UCSD-AML1 (cell line): ENCODE measurements at regions not wholly inside any gene's neighbourhood (a gene's known extent, or its start where the extent isn't known, plus 50 kb on each side); places are given as distances from the start of the nearest gene placed in this dataset.
"Not testable (repeated sequence)": the region's sequence is repeated elsewhere in the genome, so short reads cannot be mapped to it uniquely, and the experiment has no call there.

Experiments used
- DNase-seq: peaks from one replicate; lab custom pipeline; 2025; ENCODE audit not compliant: unreplicated experiment; lab: John Stamatoyannopoulos, UW

DNA sequence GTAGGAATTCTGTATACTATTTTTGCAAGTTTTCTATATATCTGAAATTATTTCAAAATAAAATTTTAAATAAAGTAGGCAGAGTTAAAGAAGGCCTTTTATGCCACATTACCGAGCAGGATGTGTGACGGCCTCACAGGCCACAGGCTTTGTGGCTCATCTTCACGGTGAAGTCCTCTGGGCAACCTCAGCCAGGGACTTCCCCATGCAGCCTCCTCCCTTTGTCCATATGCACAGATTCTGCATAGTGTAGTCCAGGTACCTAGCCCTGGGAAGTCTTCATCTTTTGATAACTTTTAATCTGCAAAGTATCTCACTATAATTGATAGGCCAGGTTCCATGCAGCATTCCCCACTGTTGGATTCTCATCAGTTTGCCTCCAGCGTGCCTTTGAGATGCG is 62.8 kb downstream of the ARHGAP11B start:
- DNase-seq: not testable (repeated sequence)

DNA sequence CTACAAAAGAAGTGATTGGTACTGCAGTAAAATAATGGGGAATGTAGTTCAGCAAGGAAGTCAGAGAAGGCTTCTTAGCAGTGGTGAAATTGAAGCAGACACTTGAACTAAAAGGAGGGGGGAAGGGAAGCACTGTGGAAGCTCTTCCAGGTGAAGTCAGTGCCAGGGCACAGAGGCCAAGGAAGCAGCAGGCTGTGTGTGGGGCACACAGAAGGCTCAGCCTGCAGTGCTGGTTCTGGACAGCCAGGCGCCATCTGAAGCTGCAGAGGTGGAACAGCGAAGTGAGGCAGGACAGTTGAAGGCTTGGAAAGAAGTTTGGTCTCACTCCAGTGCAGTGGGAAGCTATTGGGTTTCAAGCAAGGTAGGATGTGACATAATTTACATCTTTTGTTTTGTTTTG is 64.2 kb downstream of the ARHGAP11B start:
- DNase-seq: not testable (repeated sequence)

DNA sequence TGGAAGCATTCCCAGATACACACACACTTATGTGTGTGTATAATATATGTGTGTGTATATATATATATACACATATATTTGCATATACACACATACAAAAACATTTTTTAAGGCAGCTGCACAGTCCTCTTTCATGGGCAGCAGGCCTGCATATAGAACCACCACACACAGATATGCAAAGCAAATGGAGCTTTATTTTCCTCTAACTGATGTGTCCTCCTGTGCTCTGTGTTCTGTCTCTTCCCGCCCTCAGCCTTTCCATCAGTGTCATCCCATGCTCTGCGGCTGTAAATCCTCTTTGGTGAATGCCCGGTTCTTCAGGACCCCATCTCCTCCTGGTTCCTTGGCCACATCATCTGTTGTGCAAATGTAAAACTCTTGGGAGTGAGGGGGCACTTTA is 69.9 kb downstream of the ARHGAP11B start:
- DNase-seq: not testable (repeated sequence)

DNA sequence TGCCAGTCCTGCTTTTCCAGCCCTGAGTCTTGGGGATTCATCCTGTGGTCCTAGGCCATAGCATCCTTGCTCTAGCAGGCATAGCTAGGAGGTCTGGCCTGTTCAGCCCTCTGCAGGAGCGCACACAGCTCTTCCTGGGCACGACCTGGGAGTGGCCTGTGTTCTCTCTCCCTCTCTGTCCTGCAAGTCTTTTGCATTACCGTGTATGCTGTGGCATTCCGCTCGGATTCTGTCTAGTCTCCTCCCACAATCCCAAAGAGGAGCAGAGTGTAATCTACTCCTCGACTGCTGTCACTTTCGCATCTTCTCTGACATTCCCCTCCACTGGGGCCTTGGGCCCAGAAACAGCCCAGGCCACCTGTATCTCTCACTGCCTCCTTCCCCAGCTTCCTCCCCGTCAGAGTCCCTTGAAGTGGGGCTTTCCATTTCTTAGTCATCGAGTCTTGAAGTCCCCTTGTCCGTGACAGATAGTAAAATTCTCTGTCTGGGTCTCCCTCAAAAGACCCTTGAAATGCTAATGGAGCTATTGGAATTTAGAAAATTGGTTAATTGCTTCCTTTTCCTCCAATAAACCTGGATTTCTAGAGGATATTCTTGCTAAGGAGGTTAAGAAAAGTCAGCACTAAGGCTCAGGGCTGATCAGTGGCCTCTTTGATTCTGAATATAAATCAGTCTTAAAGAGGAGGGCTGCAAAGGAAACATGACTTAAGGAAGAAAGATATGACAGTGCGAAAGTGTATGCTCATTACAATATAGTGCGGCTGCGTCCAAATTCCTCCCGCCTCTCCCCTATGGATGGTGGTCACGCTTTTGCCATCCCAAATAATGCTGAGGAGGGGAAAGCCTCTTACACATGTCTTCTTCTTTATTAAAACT is 70.7 kb downstream of the ARHGAP11B start:
- not testable (repeated sequence) for DNase-seq

DNA sequence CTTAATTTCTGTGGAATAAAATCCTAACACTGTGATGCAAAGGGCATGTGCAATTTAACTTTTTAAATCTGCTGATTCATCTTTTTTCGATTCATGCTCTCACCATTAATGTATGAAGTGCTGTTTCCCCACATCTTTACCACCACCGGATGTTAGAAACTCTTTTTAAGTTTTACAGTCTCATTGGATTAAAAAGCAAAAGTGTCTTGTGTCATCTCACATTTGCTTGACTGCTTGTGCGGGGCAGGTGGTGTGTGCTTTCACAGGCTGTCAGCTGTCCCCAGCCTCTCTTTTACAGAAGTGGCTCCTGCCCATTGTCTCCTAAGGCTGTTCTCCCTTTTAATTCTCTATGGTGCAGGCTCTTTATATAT is 71.4 kb downstream of the ARHGAP11B start:
- not testable (repeated sequence) for DNase-seq

DNA sequence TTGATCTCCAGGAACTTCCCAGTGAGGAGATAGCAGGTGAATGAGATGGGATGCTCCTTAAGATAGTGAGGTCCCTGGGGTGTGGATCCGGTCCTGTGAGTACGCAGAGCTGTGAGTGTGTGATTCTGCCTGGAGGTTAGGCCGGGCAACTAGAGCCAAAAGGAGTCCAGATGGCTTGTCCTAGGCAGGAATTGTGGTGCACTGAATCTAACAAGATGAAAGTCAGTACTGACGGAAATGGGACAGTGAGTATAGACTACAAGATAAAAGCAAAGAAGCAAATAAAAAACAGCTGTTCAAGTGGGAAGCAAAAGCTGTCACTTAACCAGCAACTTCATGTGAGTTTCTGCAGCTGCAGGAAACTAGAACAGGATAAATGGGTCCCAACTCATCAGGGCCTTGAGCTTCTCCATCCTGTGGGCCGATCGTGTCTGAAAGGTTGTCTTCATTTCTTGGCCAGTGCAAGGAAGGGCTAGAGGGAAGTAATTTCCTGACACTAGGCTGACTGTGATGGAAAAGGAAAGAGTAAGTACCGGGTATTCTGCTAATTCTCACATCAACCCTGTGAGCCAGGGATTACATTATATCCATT is 74.2 kb downstream of the ARHGAP11B start:
- DNase-seq: not testable (repeated sequence)

DNA sequence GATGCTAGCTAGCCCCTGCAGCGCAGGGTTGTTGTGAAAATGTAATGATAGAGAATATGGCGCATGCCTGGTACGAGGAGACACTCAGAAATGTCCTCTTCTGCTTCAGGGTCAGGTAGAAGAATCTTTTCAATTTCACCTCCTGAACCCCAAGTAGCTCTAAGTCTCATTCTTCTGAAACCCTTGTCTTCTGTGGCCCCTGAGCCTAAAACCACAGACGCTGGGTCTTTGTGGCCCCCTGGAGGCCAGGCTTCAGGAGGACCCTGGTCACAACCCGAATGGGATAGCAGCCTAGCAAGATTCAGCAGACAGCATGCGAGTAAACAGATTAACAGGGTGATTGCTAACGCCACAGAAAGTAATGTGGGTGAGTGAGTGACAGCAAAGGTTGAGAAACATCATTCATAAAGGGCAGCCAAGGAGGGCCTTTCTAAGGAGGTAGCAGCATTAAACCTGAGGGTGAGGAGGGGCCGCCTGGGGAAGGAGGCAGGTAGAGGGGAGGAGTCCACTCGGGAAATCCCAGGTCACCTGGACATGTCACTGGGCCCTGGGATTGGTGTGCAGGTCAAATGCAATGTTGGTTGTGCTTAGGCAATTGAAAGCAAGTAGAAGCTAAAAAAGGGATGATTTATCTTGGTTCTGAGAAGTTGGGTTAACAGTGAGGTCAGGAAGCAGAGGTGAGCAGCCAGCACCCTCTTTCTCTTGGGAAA is 82.2 kb downstream of the ARHGAP11B start:
- DNase-seq: not testable (repeated sequence)

DNA sequence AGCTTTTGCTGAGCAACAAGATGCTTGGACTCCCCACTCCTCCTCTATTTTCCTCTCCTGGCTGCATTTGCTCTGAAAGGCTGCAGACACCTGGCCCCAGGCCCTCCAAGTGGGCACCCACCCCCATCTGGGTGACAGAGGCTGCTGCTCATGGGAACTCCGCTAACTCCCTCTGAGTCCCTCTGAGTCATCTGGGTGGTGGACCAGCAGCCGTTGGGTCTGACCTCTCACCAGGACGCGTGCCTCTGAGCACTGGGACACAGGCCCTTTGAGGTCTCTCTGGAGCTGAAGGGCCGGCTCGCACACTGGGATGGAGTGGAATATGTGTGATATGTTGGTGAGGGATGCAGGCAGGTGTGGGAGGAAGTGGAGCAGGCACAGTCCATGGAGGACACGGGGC is 82.9 kb downstream of the ARHGAP11B start:
- DNase-seq: not testable (repeated sequence)

DNA sequence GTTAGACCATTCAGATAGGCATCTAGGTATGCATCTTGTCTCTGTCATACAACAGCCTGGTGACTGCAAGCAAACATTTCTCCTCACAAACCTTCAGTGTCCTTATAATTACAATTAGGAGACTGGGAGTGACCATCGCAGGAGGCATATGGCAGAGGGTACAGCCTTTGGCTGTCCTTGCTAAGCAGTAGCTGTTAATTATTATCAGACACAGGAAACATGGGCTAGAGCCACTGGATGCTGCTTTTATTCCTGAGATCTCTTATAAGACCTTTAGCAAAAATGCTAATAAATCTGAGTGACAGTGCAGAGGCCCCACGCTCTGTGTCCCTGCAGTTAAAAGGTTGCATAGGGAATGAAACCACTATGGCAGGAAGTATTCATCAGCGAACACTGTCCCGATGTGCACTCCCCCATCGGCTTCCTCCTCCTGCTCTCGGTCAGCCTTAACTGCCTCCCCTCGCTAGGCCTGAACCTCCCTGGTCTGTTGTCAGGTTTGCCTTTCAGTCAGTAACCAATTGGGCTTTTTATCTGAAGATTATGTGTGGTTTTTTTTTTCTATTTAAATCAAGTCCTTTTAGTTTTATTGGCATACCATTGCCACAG is 92.2 kb downstream of the ARHGAP11B start:
- DNase-seq: peak; percentile 21

DNA sequence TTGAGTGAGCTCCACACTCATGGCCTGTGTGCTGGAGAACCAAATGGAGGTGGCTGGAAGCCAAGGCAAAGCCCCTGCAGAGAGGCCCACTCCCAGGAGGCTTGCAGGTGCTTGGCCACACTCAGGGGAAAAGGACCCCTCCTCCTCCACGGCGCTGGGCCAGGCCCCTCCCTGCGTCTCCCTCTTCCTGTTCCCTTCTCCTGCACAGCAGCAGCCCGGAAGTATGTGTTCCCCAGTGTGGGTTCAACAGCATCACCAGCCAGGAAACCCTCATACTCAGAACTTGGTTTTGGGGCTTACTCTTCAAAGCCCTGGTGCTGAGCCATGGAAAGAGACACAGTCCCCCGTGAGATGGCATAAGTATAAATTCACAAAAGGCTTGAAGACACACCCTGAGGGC is 93.4 kb downstream of the ARHGAP11B start:
- peak; percentile 50 for DNase-seq

DNA sequence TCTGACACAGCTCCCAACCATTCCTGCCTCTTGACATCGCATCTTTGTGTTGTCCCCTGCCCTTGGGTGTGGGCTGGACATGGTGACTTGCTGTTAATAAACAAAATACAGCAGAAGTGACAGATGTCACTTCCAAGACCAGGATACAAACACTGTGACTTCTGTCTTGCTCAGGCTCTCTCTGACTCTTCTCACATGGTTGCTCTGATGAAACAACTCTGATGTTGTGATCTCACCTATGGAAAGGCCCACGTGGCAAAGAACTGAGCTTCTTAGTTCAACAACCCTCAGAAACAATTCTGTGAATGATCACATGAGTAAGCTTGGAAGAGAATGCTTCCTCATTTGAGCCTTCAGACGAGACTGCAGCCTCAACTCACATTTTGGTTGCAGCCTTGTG is 94.9 kb downstream of the ARHGAP11B start:
- not testable (repeated sequence) for DNase-seq

DNA sequence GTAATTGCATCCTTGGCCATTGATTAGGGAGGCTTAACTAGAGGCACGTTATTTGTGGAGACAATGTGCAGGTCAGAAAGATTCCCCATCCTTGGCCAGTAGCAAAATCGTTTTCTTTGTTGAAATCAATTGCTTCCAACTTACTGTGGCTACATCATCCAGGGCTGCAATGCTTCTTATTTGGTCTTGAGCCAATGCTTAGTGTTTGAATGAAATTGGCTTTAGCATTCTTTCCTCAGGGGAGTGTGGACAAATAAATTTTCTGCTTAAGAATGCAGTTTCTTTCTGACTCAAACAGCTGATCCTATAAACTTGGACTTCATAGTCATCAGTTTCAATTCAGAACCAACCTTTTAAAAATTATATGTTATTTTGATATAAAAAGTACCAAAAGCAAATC is 95.6 kb downstream of the ARHGAP11B start:
- not testable (repeated sequence) for DNase-seq

DNA sequence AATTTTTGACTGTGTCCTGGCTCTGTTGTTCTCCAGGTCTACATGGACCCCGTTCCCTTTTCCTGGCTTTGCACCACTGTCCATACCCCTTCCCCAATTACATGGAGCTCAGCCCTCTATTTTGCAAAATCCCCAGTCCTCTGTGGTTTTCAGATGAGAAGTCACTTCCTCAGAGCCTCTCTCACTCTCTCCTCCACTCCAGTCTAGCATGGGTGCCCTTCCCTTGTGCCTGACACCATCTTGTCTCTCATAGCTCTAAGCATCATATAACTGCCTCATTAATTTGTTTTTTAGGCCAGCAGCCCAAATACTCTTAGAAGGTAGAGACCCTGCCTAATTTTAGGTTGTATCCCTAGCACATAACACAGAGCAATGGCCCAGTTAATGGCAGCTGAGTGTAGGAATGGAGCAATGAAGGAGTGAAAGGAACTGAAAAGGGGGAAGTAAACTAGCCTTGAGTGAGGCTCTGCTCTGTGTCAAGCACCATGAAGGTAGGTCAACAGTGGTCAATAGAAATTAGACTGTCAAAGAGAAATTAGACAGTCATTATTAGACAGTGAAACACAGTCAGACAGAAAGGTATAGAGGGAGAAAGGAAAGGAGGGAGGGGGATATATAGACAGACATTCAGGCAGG is 97.7 kb downstream of the ARHGAP11B start:
- not testable (repeated sequence) for DNase-seq

DNA sequence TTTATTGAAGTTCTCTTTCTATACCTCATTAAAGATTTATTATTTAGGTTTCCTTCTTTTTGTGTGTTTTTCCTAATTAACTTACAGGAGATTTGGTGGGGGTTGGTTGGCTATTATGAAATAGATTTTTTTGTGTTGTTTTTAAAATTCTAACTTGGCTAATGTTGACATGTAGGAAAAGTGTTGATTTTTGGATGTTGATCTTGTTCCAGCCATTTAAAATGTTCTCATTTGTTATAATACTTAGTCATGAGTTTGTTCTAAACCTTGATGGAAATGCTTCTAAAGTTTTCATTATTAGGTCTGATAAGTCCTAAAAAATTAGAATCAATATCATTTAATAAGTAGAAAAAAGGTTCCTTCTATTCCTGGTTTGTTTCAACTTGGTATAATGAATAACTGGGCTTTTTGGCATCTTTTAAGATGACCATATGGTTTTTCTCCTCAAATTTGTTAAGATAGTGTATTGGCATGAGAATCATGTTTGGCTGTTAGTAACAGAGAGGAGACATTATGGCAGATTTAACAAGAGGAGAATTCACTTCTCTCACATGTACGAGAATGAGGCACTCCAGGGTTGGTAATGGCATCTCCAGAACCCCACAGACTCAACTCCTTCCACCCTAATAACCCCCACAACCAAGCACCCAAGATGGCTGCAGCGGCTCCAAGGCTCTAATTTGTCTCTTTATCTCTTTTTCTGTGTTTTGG is 104.1 kb downstream of the ARHGAP11B start:
- not testable (repeated sequence) for DNase-seq

DNA sequence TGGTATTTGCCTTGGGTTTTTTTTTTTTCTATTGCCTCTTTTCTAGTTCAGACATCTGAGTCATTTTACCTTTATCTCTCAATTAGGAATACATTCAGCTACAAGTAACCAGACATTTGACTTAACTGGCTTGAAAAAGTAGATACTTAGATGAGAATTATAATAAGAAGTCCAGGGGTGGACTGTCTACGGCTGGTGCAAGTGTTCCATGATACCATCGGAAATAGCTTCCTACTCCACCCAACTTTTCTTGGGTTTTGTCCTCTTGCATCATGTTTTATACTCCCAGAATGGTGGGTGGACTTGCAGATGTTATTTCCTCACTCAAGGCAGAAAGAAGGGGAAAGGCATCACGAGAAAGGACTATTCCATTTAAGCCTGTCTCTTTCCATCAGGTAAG is 104.7 kb downstream of the ARHGAP11B start:
- DNase-seq: not testable (repeated sequence)

DNA sequence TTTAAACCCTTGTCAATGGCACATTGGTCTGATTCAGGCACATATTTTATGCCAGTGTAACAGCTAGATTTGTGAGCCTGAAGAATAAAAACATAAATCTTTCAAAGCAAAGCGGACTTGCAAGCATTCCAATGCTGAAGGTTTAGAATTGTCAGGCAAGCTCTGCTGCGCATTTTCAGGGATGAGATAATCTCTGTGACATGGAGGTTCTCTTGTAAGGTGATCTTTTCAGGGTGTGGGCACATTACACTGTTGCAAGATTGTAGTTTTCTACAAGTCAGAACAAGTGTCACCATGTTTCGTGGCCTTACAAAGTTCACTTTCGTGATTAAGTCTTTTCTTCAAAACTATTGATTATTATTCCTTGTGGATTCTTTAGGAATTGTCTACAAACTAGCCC is 106.2 kb downstream of the ARHGAP11B start:
- DNase-seq: not testable (repeated sequence)

DNA sequence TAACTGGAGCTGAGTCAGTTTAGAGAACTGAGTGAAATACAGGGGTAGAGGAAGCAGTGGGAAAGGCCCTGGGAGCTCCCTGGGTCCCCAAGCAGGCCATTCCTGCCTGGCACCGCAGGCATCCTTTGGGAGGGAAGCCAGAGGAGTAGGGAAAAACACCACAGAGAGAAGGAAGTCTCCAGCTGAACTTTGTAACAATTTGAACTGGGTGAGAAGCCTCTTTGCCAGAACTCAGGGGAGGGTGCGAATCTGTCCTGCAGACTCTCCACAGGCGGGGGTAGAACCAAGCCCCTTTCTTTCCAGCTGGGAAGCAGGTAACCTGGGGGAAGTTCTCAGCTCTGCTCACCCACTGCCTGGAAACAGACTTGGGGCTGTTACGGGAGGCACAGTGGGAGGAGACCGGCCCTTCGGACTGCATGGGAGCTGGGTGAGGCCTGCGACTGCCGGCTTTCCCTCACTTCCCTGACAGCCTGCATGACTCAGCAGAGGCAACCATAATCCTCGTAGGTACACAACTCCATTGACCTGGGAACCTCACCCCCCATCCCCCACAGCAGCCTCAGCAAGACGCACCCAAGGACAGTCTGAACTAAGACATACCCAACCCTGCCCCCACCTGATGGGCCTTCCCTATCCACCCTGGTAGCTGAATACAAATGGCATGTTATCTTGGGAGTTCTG is 110.1 kb downstream of the ARHGAP11B start:
- not testable (repeated sequence) for DNase-seq

DNA sequence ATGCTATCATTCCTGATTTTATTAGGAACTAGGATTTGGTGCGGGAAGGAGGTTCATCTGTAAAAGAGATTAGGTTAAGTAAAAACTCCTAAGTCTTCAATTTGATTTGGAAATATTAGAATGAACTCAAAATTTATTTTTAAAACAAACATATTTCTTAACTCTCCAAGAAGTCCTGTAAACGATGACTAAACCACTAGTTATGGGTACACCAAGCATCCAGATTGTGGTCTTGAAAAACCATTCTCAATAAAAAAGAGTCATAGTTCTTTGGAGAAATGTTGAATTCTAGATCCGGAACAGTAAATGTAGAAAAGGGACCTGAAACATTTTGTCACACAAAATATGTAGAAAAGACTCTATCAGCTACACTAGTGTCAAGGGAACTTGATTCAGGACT is 116.9 kb downstream of the ARHGAP11B start:
- DNase-seq: not testable (repeated sequence)

DNA sequence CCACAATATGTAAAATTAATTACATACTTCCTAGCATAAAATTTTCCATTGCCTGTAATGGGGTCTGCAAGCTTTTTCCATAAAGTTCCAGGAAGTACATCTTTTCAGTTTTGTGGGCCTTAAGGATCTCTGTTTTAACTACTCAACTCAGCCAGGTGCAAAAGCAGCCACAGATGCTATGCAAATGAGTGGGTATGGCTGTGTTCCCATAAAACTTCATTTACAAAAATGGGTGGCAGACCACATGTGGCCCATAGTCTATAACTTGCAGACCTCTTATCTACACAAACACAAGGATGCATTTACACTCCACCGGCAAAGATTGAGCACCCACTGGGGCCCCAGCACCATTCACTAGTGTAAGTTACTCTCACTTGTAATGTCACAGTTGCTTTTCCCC is 123.1 kb downstream of the ARHGAP11B start:
- not testable (repeated sequence) for DNase-seq
